ENCODE measurements at regions not wholly inside any gene's neighbourhood (a gene's known extent, or its start where the extent isn't known, plus 50 kb on each side); places are given as distances from the start of the nearest gene placed in this dataset.

DNA sequence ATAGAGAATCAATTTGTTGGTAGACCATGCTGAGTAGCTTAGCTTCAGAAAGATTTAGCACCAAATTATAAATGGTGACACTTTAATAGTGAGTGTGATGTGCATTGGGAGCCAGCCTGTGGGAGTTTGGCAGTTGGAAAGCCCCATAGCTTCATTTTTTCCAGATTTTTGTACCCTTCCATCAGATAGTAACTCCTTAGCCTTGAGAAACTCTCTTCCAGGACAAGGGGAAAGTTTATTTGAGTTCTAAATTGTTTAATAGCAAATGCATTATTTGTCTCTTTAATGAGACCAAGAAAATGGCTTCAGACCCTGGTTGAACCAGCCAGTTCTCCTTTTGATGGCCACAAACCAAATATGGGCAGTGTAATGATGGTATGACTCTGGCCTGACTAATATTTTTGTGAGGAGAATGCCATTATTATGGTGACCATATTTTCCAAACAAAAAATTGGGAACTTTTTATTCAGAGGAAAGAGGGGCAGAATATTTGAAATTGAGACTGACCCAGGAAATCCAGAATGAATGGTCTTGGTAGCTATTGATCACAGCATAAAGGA, 49.8 kb downstream of the PLCE1 start:
- H3K27ac ChIP-seq (ENCODE audit: low read depth, low read length, severe bottlenecking): no peak overlapping the region
- H3K4me1 ChIP-seq (ENCODE audit: control insufficient read depth, insufficient read depth, low read length, poor library complexity, severe bottlenecking): no peaks in the 10 kb centered on the region
- no peak overlapping the region for H3K4me3 ChIP-seq (ENCODE audit: extremely low read depth, insufficient read depth, low read length, poor library complexity, severe bottlenecking)
- no peaks in the 10 kb centered on the region for H3K9me3 ChIP-seq (ENCODE audit: control insufficient read depth, low read length)
- H3K36me3 ChIP-seq (ENCODE audit: control insufficient read depth, insufficient read depth, low read length): no peaks in the 10 kb centered on the region

DNA sequence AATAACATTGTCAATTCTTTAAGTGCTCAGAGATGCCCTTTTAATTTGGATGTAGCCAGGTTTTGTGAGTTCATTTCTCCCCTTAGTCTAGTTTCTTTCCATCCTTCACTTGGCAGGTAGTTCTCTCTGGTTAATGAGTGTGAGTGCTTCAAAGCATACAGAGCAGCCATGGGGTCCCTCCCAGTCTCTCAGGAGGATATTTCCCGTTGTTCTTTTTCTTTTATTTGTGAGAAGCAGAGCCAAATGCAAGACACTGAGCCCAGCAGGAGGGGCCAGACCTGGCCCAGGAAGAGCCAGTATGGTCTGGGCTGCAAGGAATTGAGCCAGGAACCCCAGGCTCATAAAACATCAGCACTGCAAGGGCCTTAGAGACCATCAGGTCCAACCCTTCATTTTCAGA, 52.4 kb downstream of the PLCE1 start:
- 67% methylated on average over 1 of the region's 1 CpG; no CpG with 5 or more reads in 1 of the 2 experiments for WGBS, 2 experiments (ENCODE audit: insufficient coverage in 2 of 2)
- Histone ChIP-seq H3K36me3 (ENCODE audit: control insufficient read depth, insufficient read depth, low read length) (no peaks in the 10 kb centered on the region), H3K4me3 (ENCODE audit: extremely low read depth, insufficient read depth, low read length, poor library complexity, severe bottlenecking) (no peak overlapping the region), H3K4me1 (ENCODE audit: control insufficient read depth, insufficient read depth, low read length, poor library complexity, severe bottlenecking) (no peaks in the 10 kb centered on the region), H3K9me3 (ENCODE audit: control insufficient read depth, low read length) (no peaks in the 10 kb centered on the region), H3K27ac (ENCODE audit: low read depth, low read length, severe bottlenecking) (no peak overlapping the region)

DNA sequence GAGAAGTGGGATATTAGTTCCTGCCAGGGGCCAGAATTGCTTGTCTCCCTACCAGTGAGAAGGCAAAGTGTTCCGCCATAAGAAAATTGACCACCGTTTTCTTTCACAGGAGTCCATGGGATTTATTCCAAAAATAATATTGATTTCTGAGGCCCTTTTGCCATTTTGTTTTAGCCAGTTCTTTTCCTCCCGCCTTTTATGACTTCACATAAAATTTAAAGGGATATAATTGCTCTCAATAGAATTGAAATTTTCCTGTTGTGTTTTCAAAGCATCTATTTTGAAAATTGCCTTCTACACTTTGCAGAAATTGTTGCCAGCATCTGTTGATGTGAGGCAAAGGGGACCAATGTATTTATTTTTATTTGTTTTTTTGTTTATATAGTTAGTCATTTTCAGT, 53.6 kb downstream of the PLCE1 start:
- H3K27ac ChIP-seq (ENCODE audit: low read depth, low read length, severe bottlenecking): no peak overlapping the region
- no peak overlapping the region for H3K4me3 ChIP-seq (ENCODE audit: extremely low read depth, insufficient read depth, low read length, poor library complexity, severe bottlenecking)
- H3K36me3 ChIP-seq (ENCODE audit: control insufficient read depth, insufficient read depth, low read length): no peaks in the 10 kb centered on the region
- WGBS, 2 experiments (ENCODE audit: insufficient coverage in 2 of 2): 92 to 100% methylated on average over 1 to 2 of the region's 3 CpGs
- H3K9me3 ChIP-seq (ENCODE audit: control insufficient read depth, low read length): no peaks in the 10 kb centered on the region
- no peaks in the 10 kb centered on the region for H3K4me1 ChIP-seq (ENCODE audit: control insufficient read depth, insufficient read depth, low read length, poor library complexity, severe bottlenecking)

DNA sequence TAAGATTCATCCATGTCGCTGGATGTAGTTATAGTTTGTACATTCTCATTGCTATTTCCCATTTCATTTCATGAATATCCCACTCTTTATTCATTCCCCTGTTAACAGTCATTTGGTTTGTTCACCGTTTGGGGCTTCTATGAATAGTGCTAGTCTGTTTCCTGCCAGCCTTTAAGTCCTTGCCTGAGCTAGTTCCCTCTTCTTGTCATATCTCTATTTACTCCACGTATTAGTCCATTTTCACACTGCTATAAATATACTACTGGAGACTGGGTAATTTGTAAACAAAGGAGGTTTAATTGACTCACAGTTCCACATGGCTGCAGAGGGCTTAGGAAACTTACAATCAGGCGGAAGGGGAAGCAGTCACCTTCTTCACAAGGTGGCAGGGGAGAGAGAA, 56.2 kb downstream of the PLCE1 start:
- WGBS, 2 experiments (ENCODE audit: insufficient coverage in 2 of 2): 72 to 100% methylated on average over 1 to 2 of the region's 4 CpGs
- Histone ChIP-seq H3K27ac (ENCODE audit: low read depth, low read length, severe bottlenecking) (no peak overlapping the region), H3K36me3 (ENCODE audit: control insufficient read depth, insufficient read depth, low read length) (no peaks in the 10 kb centered on the region), H3K9me3 (ENCODE audit: control insufficient read depth, low read length) (no peaks in the 10 kb centered on the region), H3K4me3 (ENCODE audit: extremely low read depth, insufficient read depth, low read length, poor library complexity, severe bottlenecking) (no peak overlapping the region), H3K4me1 (ENCODE audit: control insufficient read depth, insufficient read depth, low read length, poor library complexity, severe bottlenecking) (no peaks in the 10 kb centered on the region)

DNA sequence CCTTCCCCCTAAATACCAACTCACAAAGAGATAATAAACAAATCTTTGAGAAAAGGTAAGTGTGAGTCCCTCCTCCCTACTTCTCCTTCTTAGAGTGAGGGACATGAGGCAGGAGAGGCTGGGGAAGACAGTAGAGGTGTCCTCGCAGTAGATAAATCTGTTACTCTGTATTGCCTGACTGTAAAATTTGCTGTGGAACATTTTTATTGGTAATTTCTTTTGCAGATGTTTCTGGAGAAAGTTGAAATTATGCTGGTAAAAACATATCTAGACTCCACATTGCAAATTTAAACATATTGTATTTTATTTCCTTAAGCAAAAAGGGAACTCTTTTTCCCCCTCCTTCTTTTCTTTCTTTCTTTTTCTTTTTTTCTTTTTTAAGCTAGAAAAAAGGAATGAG, 58.5 kb downstream of the PLCE1 start:
- Histone ChIP-seq H3K9me3 (ENCODE audit: control insufficient read depth, low read length) (no peaks in the 10 kb centered on the region), H3K27ac (ENCODE audit: low read depth, low read length, severe bottlenecking) (no peak overlapping the region), H3K4me3 (ENCODE audit: extremely low read depth, insufficient read depth, low read length, poor library complexity, severe bottlenecking) (no peak overlapping the region), H3K36me3 (ENCODE audit: control insufficient read depth, insufficient read depth, low read length) (no peaks in the 10 kb centered on the region), H3K4me1 (ENCODE audit: control insufficient read depth, insufficient read depth, low read length, poor library complexity, severe bottlenecking) (no peaks in the 10 kb centered on the region)
- no CpG with 5 or more reads among the region's 1 CpG for WGBS, 2 experiments (ENCODE audit: insufficient coverage in 2 of 2)

DNA sequence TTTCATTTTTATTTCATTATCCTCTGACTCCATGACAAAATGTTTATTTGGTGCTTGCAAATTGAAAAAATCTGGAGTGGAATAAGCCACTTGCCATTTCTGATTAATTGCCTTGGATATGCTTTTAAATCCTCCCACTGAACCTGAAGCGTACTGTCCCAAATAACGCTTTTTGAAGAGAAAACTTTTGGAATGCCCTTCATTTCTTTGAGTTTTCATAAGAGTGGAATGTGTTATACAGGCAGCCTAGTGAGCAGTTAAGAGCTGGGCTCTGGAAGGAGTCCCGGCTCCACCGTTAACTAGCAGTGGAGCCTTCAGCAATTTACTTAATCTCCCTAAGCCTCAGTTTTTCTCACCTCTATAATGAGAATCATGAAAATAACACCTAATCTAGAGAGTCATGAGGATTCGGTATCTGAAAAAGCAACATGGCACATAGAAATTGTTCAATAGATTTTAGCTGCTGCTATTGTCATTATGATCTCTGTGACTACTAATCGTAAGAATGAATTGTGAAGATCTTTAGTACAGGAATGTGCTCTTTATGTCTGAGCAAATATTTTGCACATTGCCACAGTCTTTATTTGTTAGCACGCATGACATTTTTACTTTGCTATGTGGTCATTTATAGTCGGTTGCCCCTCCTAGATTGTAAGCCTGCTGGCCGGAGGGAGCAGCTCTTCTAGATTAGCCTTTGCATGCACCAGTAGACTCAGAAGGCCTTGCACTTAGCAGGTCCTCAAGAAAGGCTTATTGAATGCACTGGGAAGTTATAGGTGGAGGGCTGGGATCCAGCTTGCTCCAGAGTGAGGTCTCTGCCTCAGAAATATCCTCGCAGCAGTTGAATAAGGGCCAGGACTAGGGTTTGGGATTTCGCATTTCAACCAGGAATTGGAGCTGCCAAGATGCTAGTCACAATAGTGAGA, 59.4 kb downstream of the PLCE1 start:
- H3K4me3 ChIP-seq (ENCODE audit: extremely low read depth, insufficient read depth, low read length, poor library complexity, severe bottlenecking): no peak overlapping the region
- H3K9me3 ChIP-seq (ENCODE audit: control insufficient read depth, low read length): no peaks in the 10 kb centered on the region
- no peaks in the 10 kb centered on the region for H3K4me1 ChIP-seq (ENCODE audit: control insufficient read depth, insufficient read depth, low read length, poor library complexity, severe bottlenecking)
- no peak overlapping the region for H3K27ac ChIP-seq (ENCODE audit: low read depth, low read length, severe bottlenecking)
- 80 to 87% methylated on average over 4 to 10 of the region's 11 CpGs for WGBS, 2 experiments (ENCODE audit: insufficient coverage in 2 of 2)
- no peaks in the 10 kb centered on the region for H3K36me3 ChIP-seq (ENCODE audit: control insufficient read depth, insufficient read depth, low read length)

DNA sequence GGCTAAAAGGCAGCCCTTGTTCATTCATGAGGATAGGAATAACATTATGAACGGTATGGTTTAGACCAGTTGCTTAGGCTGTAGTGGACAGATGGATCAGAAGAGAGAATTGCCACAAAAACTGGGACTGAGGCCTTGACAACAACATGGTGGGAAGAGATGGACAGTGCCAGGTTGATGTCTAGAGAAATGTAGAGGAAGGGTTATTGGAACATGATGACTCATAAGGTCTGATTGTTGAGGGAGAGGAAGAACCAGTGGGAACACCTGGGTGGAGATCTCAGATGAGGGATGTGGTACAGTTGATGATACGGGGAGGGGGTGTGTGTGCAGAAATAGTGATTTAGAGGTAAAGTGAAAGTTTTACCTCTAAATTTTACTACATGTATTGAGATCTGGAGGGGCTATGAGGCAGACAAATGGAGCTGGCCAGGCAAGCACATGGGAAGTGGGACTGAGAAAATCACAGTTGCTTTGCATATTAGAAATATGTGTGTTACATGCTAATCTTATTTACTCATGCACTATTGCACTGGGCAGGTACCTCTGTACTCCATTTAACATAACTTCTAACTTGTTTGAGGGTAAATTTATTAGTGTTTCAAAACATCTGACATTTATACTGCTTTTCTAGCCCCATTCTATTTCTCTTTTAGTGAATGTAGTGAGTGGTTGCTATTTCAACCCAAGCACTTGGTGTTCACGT, 65.6 kb downstream of the PLCE1 start:
- no peak overlapping the region for H3K4me3 ChIP-seq (ENCODE audit: extremely low read depth, insufficient read depth, low read length, poor library complexity, severe bottlenecking)
- WGBS, 2 experiments (ENCODE audit: insufficient coverage in 2 of 2): 93 to 100% methylated on average over 1 to 2 of the region's 3 CpGs
- no peak overlapping the region for H3K27ac ChIP-seq (ENCODE audit: low read depth, low read length, severe bottlenecking)
- H3K9me3 ChIP-seq (ENCODE audit: control insufficient read depth, low read length): no peaks in the 10 kb centered on the region
- no peaks in the 10 kb centered on the region for H3K4me1 ChIP-seq (ENCODE audit: control insufficient read depth, insufficient read depth, low read length, poor library complexity, severe bottlenecking)
- no peaks in the 10 kb centered on the region for H3K36me3 ChIP-seq (ENCODE audit: control insufficient read depth, insufficient read depth, low read length)

DNA sequence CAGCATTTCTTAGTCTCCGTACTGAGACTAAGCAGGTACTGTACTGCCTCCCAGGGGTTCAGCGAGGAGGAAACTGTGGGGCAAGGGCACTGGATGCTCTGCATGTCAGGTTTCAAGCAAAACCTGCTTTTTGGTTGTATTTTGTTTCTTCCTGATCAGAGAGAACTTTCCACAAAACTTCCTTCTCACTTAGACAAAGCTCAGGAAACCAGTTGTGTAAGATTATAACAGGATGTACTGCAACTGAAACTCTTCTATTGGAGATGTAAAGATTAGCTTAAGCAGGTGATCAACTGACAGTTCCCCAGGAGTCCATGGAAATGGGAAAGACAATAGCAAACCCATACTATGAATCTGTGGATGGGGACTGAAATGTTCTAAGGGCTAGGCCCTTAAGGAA, 67.3 kb downstream of the PLCE1 start:
- H3K27ac ChIP-seq (ENCODE audit: low read depth, low read length, severe bottlenecking): no peak overlapping the region
- H3K9me3 ChIP-seq (ENCODE audit: control insufficient read depth, low read length): no peaks in the 10 kb centered on the region
- no peaks in the 10 kb centered on the region for H3K36me3 ChIP-seq (ENCODE audit: control insufficient read depth, insufficient read depth, low read length)
- H3K4me1 ChIP-seq (ENCODE audit: control insufficient read depth, insufficient read depth, low read length, poor library complexity, severe bottlenecking): no peaks in the 10 kb centered on the region
- 84 to 100% methylated on average over 2 of the region's 2 CpGs for WGBS, 2 experiments (ENCODE audit: insufficient coverage in 2 of 2)
- no peak overlapping the region for H3K4me3 ChIP-seq (ENCODE audit: extremely low read depth, insufficient read depth, low read length, poor library complexity, severe bottlenecking)

DNA sequence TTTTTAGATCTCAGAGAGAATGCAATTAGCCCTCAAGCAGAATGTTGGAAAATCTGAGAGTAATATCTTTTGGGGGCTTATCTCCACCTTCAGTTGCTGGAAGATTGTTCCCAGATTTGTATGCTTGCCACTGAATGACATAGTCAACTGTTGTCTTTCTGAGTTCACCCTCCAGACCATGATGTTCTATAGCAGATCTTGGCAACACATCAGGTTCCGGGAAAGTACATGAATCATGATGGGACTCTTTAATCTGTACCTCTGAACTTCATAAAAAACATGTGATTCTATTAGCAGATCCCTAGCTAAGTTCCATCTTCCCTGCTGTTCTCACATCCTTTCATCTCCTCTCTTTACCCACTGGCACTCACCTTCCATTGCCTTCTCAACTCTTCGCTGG, 68.9 kb downstream of the PLCE1 start:
- H3K27ac ChIP-seq (ENCODE audit: low read depth, low read length, severe bottlenecking): no peak overlapping the region
- H3K4me1 ChIP-seq (ENCODE audit: control insufficient read depth, insufficient read depth, low read length, poor library complexity, severe bottlenecking): no peaks in the 10 kb centered on the region
- no peaks in the 10 kb centered on the region for H3K36me3 ChIP-seq (ENCODE audit: control insufficient read depth, insufficient read depth, low read length)
- no peak overlapping the region for H3K4me3 ChIP-seq (ENCODE audit: extremely low read depth, insufficient read depth, low read length, poor library complexity, severe bottlenecking)
- no peaks in the 10 kb centered on the region for H3K9me3 ChIP-seq (ENCODE audit: control insufficient read depth, low read length)
- WGBS, 2 experiments (ENCODE audit: insufficient coverage in 2 of 2): 94 to 97% methylated on average over 2 of the region's 2 CpGs

DNA sequence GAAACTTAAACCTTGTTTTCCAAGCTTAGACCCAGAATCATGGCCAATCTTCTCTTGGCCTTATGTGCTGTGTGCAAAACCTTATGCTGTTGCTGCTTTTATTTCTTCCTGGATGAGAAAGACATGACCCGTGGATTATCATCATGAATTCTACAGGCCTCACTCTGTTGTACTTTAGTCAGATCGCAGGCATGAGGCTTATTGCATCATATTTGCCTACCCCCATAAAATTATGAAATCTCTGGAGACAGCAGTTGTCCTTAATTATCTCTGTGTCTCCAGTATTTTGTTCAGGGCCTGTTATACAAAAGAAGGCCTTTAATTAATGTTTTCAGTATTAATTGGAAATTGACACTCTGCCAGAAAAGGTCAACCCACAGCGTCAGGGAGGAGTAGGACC, 71.6 kb downstream of the PLCE1 start:
- 71 to 94% methylated on average over 2 of the region's 3 CpGs for WGBS, 2 experiments (ENCODE audit: insufficient coverage in 2 of 2)

DNA sequence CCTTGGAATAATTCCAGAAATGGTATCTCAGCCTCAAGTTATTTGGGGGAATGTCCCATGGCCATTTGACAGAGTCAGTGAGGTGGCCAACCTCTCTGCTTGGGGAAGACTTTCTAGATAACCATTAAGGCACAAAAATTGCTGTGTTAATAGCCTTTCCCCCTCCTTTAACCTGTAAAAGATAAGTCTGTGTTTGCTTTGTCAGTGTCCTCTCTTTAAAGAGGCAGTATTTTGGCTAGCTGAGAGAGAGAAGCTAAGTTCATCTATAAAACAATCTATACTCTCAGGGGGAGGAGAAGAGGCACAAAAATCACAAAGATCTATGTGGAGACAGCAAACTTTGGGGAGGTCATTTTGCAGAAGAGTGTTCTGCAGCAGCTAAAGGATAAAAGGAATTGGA, 72.1 kb downstream of the PLCE1 start:
- H3K27ac ChIP-seq (ENCODE audit: low read depth, low read length, severe bottlenecking): no peak overlapping the region
- no peaks in the 10 kb centered on the region for H3K36me3 ChIP-seq (ENCODE audit: control insufficient read depth, insufficient read depth, low read length)
- H3K4me3 ChIP-seq (ENCODE audit: extremely low read depth, insufficient read depth, low read length, poor library complexity, severe bottlenecking): no peak overlapping the region
- no peaks in the 10 kb centered on the region for H3K9me3 ChIP-seq (ENCODE audit: control insufficient read depth, low read length)
- no peaks in the 10 kb centered on the region for H3K4me1 ChIP-seq (ENCODE audit: control insufficient read depth, insufficient read depth, low read length, poor library complexity, severe bottlenecking)

More for the DNA sequence above, 71.6 kb downstream of the PLCE1 start:
- no peaks in the 10 kb centered on the region for H3K9me3 ChIP-seq (ENCODE audit: control insufficient read depth, low read length)
- H3K27ac ChIP-seq (ENCODE audit: low read depth, low read length, severe bottlenecking): no peak overlapping the region
- no peaks in the 10 kb centered on the region for H3K4me1 ChIP-seq (ENCODE audit: control insufficient read depth, insufficient read depth, low read length, poor library complexity, severe bottlenecking)
- no peak overlapping the region for H3K4me3 ChIP-seq (ENCODE audit: extremely low read depth, insufficient read depth, low read length, poor library complexity, severe bottlenecking)
- no peaks in the 10 kb centered on the region for H3K36me3 ChIP-seq (ENCODE audit: control insufficient read depth, insufficient read depth, low read length)

All from mesodermal cell (in vitro differentiated cells).